Right cardiac atrium (tissue), 5 donors: ENCODE measurements at regions not wholly inside any gene's neighbourhood (a gene's known extent, or its start where the extent isn't known, plus 50 kb on each side); places are given as distances from the start of the nearest gene placed in this dataset.

ENCODE experiments used
- ATAC-seq, 2 donors: fragments of 200-7000 bp; cut with Tn5 transposase; one replicate each; pipeline versions ENCODE4 v1.8.0 to v1.9.1; 2020; ENCODE audit warnings: moderate library complexity in 2 of 2, mild to moderate bottlenecking in 1 of 2
- DNase-seq, 3 donors: peaks; one replicate each; pipeline ENCODE4 v3.0.0-alpha.2; 2020
- H3K27ac ChIP-seq: one replicate; pipeline ENCODE4 v1.5.1; 2013; ENCODE audit warnings: mild to moderate bottlenecking, low read length, control low read depth, moderate library complexity
- H3K27me3 ChIP-seq: one replicate; pipeline ENCODE4 v1.6.1; 2013; ENCODE audit not compliant: control insufficient read depth, insufficient read depth
- H3K4me1 ChIP-seq: one replicate; pipeline ENCODE4 v1.6.1; 2013; ENCODE audit warnings: low read length; ENCODE audit not compliant: control insufficient read depth, insufficient read depth
- H3K4me3 ChIP-seq: one replicate; pipeline ENCODE4 v1.5.1; 2013; ENCODE audit warnings: low read length, control low read depth
- H3K9me3 ChIP-seq: one replicate; pipeline ENCODE4 v1.6.1; 2013; ENCODE audit warnings: low read length; ENCODE audit not compliant: control insufficient read depth
- WGBS: extraction: QIAGEN DNeasy Blood & Tissue Kit; methylation state at CpG from one replicate; pipeline ENCODE4 v1.1.7; 2013; 5-methylcytosine and 5-hydroxymethylcytosine counted together
- intact Hi-C, 4 donors: fragments of 100-400 bp; cut with DNase I; formaldehyde crosslinking; loops; one replicate each; pipeline versions ENCODE4 v1.11.0 to v1.14.0; 2022 to 2023
- donor health status: healthy with polysubstance abuse.
- donor health status: DM: no; HTN: yes; CAD: no.
- donor health status: DM: no; HTN: no; CAD: no.
- donor health status: DM: no; HTN: yes; CAD: no; lungs with severe emphysema.
- donor health status: DM: yes; HTN: yes; CAD: no.

- intact Hi-C loops = no loop called here
- WGBS = 57% methylated on average over 11 of the region's 11 CpGs
- H3K27me3 ChIP-seq = no peaks in the 10 kb centered on the region
- peak in 1 of 3 donors; percentile 21 for DNase-seq
- peak; percentile 72 to 84 for ATAC-seq
- no peaks in the 10 kb centered on the region for H3K9me3 ChIP-seq
- H3K4me3 ChIP-seq = no peak overlapping the region
- H3K27ac ChIP-seq = peak overlapping the region; percentile 20
- H3K4me1 ChIP-seq = peaks cover 3% of the 10 kb centered on the region
Observed at GRCh38 chr13:109480011-109480955, 306.1 kb downstream of the IRS2 start.

- intact Hi-C loops = no loop called here
- Histone ChIP-seq H3K27ac (no peak overlapping the region), H3K27me3 (no peaks in the 10 kb centered on the region), H3K4me1 (peaks cover 3% of the 10 kb centered on the region), H3K9me3 (no peaks in the 10 kb centered on the region), H3K4me3 (no peak overlapping the region)
- 93% methylated on average over 2 of the region's 2 CpGs for WGBS
- no peak for DNase-seq
- ATAC-seq = no peak
Observed at GRCh38 chr13:109479534-109479933, 306.8 kb downstream of the IRS2 start.

- intact Hi-C loops = no loop called here
- H3K4me1 ChIP-seq = peaks cover 3% of the 10 kb centered on the region
- no peak overlapping the region for H3K4me3 ChIP-seq
- ATAC-seq (no peak), DNase-seq (no peak)
- H3K27ac ChIP-seq = no peak overlapping the region
- WGBS = 94% methylated on average over 5 of the region's 5 CpGs
- no peaks in the 10 kb centered on the region for H3K27me3 ChIP-seq
- H3K9me3 ChIP-seq = no peaks in the 10 kb centered on the region
Observed at GRCh38 chr13:109476001-109476400, 310.4 kb downstream of the IRS2 start.

GRCh38 chr13:109468123-109468522 is 318.3 kb downstream of the IRS2 start:
- intact Hi-C loops = no loop called here
- H3K4me3 ChIP-seq = no peak overlapping the region

GRCh38 chr13:109465148-109465547 is 321.2 kb downstream of the IRS2 start:
- no peak for ATAC-seq
- WGBS = 0% methylated on average over 2 of the region's 2 CpGs
- H3K9me3 ChIP-seq = no peaks in the 10 kb centered on the region
- intact Hi-C loops = no loop called here
- no peak overlapping the region for H3K27ac ChIP-seq
- DNase-seq = no peak
- no peaks in the 10 kb centered on the region for H3K27me3 ChIP-seq
- no peaks in the 10 kb centered on the region for H3K4me1 ChIP-seq
- H3K4me3 ChIP-seq = no peak overlapping the region

More at GRCh38 chr13:109468123-109468522, 318.3 kb downstream of the IRS2 start:
- Histone ChIP-seq H3K4me1 (no peaks in the 10 kb centered on the region), H3K27ac (no peak overlapping the region), H3K27me3 (no peaks in the 10 kb centered on the region), H3K9me3 (no peaks in the 10 kb centered on the region)
- ATAC-seq = peak in 1 of 2 donors; percentile 50
- 65% methylated on average over 5 of the region's 5 CpGs for WGBS
- DNase-seq = no peak

GRCh38 chr13:109454167-109454917 is 332.0 kb downstream of the IRS2 start:
- DNase-seq (no peak), ATAC-seq (peak; percentile 66 to 82)
- Histone ChIP-seq H3K4me1 (no peaks in the 10 kb centered on the region), H3K27me3 (no peaks in the 10 kb centered on the region), H3K4me3 (no peak overlapping the region), H3K27ac (peak overlapping the region; percentile 36), H3K9me3 (no peaks in the 10 kb centered on the region)
- intact Hi-C loops = no loop called here
- 61% methylated on average over 4 of the region's 4 CpGs for WGBS

GRCh38 chr13:109451726-109452125 is 334.7 kb downstream of the IRS2 start:
- no peak for ATAC-seq
- Histone ChIP-seq H3K4me1 (no peaks in the 10 kb centered on the region), H3K4me3 (no peak overlapping the region), H3K27me3 (no peaks in the 10 kb centered on the region), H3K27ac (no peak overlapping the region), H3K9me3 (no peaks in the 10 kb centered on the region)
- 49% methylated on average over 2 of the region's 2 CpGs for WGBS
- DNase-seq = no peak
- intact Hi-C loops = no loop called here

- Histone ChIP-seq H3K27ac (no peak overlapping the region), H3K9me3 (no peaks in the 10 kb centered on the region), H3K4me3 (no peak overlapping the region), H3K4me1 (no peaks in the 10 kb centered on the region), H3K27me3 (no peaks in the 10 kb centered on the region)
- WGBS = 86% methylated on average over 8 of the region's 8 CpGs
- intact Hi-C loops = no loop called here
- ATAC-seq = no peak
- DNase-seq = no peak
Observed at GRCh38 chr13:109448629-109449028, 337.8 kb downstream of the IRS2 start.

GRCh38 chr13:109447667-109448066 is 338.7 kb downstream of the IRS2 start:
- DNase-seq (no peak), ATAC-seq (no peak)
- intact Hi-C loops = no loop called here
- H3K4me1 ChIP-seq = no peaks in the 10 kb centered on the region
- H3K4me3 ChIP-seq = no peak overlapping the region
- no peak overlapping the region for H3K27ac ChIP-seq
- WGBS = 82% methylated on average over 4 of the region's 4 CpGs
- H3K27me3 ChIP-seq = no peaks in the 10 kb centered on the region
- no peaks in the 10 kb centered on the region for H3K9me3 ChIP-seq

GRCh38 chr13:109440320-109440719 is 346.1 kb downstream of the IRS2 start:
- intact Hi-C loops = no loop called here
- WGBS = 72% methylated on average over 4 of the region's 4 CpGs
- Histone ChIP-seq H3K27me3 (no peaks in the 10 kb centered on the region), H3K4me1 (no peaks in the 10 kb centered on the region), H3K27ac (no peak overlapping the region), H3K9me3 (no peaks in the 10 kb centered on the region), H3K4me3 (no peak overlapping the region)
- DNase-seq = no peak
- ATAC-seq = no peak

- WGBS = 90% methylated on average over 6 of the region's 6 CpGs
- Histone ChIP-seq H3K9me3 (no peaks in the 10 kb centered on the region), H3K4me1 (no peaks in the 10 kb centered on the region), H3K4me3 (no peak overlapping the region), H3K27ac (no peak overlapping the region), H3K27me3 (no peaks in the 10 kb centered on the region)
- DNase-seq (no peak), ATAC-seq (no peak)
- intact Hi-C loops = no loop called here
Observed at GRCh38 chr13:109439813-109440212, 346.6 kb downstream of the IRS2 start.
